Astrocyte of the spinal cord (primary cell): ENCODE measurements at regions not wholly inside any gene's neighbourhood (a gene's known extent, or its start where the extent isn't known, plus 50 kb on each side); places are given as distances from the start of the nearest gene placed in this dataset.

Experiments used
- DNase-seq: peaks from one replicate; pipeline ENCODE4 v3.0.0; 2011; ENCODE audit warnings: low read depth, low spot score
- H3K4me3 ChIP-seq: 2 replicates; pipeline ENCODE4 v1.5.1; 2011; ENCODE audit warnings: low read depth, mild to moderate bottlenecking, low read length, moderate library complexity
- in situ Hi-C: cut with HindIII; loops from 2 replicates; pipeline ENCODE4 v1.10.0; 2017; ENCODE audit warnings: low sequenced_read_pairs
- TF ChIP-seq, protein P1 (sequence below): IDR thresholded peaks from 2 replicates; pipeline ENCODE4 v1.5.1; 2012; ENCODE audit warnings: low read depth, mild to moderate bottlenecking, low read length, inconsistent platforms

DNA sequence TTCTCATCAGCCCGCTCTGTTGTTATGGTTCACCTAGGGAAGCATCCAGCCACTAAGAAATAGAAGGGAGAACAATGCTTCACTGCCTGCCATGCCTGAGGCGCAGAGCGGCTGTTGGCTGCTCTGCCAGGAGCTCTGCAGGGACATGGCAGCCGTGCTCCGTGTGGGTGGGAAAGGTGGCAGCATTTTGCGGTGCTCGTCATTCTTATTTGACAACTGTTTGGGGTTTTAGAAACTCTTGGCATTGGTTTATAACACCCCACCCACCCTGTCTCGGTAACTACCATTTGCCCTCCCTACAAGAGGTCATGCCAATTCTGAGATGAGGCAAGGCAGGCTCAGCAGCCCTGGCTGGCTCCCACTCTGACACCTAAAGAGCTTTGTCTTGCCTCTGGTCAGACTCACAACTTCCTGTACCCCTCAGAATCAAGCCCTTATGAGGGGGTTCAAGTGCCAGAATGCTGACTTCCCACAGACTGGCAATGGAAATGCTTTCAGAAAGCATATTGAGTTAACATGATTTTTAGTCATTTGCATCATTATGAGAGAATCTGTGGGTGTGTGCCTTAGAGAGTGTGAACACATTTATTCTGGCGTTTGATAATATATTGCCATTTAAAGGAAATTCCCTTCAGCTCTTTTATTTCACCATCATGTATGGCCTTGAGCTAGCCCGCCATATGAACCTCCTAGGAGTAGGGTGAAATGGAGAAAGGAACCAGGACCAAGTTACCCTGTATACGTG, 288.0 kb upstream of the ANKRD55 start:
- TF ChIP-seq, protein P1, sequence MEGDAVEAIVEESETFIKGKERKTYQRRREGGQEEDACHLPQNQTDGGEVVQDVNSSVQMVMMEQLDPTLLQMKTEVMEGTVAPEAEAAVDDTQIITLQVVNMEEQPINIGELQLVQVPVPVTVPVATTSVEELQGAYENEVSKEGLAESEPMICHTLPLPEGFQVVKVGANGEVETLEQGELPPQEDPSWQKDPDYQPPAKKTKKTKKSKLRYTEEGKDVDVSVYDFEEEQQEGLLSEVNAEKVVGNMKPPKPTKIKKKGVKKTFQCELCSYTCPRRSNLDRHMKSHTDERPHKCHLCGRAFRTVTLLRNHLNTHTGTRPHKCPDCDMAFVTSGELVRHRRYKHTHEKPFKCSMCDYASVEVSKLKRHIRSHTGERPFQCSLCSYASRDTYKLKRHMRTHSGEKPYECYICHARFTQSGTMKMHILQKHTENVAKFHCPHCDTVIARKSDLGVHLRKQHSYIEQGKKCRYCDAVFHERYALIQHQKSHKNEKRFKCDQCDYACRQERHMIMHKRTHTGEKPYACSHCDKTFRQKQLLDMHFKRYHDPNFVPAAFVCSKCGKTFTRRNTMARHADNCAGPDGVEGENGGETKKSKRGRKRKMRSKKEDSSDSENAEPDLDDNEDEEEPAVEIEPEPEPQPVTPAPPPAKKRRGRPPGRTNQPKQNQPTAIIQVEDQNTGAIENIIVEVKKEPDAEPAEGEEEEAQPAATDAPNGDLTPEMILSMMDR, result no peak
- in situ Hi-C loops, result no loop called here
- no peak for DNase-seq
- H3K4me3 ChIP-seq, result no peak overlapping the region

DNA sequence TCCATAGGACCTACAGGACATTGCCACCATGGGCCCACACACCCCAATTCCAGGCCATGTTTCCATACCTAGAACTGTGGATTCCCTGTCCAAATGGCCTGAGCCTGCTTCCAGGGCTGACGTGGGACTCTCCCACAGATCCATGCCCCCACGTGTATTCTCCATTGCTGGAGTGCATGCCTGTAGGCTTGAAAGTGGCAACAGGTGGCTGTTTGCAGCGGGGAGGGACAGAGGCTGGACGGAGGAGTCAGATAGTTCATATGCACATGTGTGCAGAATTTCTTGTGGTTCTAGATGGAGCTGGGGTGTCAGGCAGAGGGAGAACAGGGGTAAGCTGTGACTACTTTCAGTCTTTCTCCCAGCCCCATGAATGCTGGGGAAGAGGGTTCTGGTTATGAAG, 285.7 kb upstream of the ANKRD55 start:
- H3K4me3 ChIP-seq, result no peak overlapping the region
- DNase-seq, result no peak
- TF ChIP-seq, protein P1, result no peak
- in situ Hi-C loops, result no loop called here

DNA sequence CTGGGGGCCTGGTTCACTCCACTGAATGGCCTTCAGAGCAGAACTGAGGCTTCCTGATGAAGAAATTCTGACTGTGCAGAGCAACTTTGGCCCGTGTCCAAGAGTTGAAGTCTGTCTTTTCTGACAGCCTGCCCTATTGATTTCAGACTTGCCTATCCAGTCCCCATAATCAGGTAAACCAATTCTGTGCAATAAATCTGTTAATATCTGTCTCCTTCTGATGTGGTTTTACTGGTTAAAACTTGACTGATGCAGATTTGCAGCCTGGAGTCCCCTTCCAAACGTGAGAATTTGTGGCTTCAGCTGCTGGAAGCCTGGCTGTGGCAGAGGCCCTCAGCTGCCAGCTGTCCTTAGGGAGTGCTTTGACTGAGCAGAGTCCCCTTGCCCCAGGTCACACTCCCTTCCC, 283.9 kb upstream of the ANKRD55 start:
- no peak overlapping the region for H3K4me3 ChIP-seq
- DNase-seq, result no peak
- in situ Hi-C loops, result no loop called here

DNA sequence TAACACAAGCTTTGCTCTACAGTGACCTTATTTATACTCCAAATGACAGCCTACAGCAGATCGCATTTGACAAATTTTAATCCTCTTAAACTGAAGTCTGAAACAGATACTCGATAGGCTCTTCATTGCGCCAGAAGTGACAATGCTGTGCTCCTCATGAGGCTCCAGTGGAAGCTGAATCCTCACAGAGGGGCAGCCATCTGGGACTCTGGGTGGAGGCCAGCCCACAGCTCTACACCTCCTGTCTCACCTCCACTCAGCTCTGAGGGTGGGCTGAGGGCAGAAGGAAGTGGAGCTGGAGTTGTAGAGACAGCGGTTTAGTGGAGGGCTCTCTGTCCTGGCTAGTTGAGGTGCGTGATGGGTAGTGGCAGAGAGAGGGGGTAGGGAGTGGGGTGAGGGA, 283.3 kb upstream of the ANKRD55 start:
- in situ Hi-C loops, result no loop called here
- no peak overlapping the region for H3K4me3 ChIP-seq
- TF ChIP-seq, protein P1, result no peak

More for the DNA sequence above, 283.9 kb upstream of the ANKRD55 start:
- TF ChIP-seq, protein P1, result no peak

DNA sequence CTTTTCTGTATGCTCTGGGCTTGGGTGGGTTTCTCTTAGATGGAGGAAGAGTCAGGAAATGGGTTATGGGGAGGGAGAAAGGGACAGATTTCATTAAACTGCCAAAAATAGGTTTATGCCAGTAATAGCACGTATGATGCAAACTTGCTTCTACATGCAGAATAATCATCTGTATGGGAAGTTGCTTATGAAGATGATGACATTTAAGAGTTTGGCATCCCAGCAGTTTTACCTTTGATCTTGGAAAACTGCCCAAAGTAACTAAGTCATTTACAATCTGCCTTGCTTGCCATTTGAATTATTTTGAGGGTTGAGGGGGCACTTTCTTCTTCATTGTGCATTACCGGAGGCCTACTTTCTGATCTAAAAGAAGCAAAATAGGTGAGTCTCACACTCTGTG, 282.9 kb upstream of the ANKRD55 start:
- no peak for DNase-seq
- TF ChIP-seq, protein P1, result no peak
- in situ Hi-C loops, result no loop called here
- H3K4me3 ChIP-seq, result no peak overlapping the region

More for the DNA sequence above, 283.3 kb upstream of the ANKRD55 start:
- no peak for DNase-seq

DNA sequence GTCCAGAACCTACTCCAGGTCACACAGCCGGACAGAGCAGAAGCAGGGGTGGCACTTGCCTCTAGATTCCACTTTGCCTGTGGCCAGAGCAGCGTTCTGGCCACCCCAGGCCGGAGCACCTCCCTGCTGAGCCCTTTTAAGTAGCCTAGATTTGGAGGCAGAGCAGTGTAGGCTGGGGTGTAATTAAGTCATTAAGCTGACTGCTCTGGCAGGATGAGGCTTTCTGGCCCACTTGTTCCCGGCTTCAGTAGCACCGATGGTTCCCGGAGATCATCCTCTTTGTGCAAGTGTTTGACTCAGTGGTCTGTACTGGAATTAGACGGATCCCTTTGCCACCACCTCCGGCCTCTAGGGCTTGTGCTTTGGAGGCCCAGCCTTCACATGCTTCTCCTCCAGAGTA, 281.9 kb upstream of the ANKRD55 start:
- TF ChIP-seq, protein P1, result no peak
- no peak for DNase-seq
- no peak overlapping the region for H3K4me3 ChIP-seq
- in situ Hi-C loops, result no loop called here
